ENCODE measurements at regions not wholly inside any gene's neighbourhood (a gene's known extent, or its start where the extent isn't known, plus 50 kb on each side); places are given as distances from the start of the nearest gene placed in this dataset.

DNA sequence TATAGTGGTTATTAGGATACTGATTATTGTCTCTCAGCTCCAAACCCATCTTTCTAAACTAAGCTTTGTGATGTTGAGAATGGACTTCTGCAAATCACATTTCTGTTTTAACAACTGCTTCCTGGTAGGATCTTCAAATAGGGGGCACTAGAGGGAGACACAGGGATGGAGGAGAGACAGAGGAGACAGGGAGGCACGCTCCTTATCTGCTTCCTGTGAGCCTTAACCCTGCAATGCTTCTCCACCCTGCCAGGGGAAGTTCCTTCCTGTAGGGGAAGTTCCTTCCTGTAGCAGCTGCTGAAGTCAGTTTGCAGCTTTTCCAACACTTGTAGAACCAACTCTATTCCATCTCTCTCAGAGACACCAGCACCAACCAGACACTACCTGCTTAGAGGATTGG is 847.2 kb downstream of the CCSER2 start:
- Histone ChIP-seq H3K27ac (ENCODE audit: low read depth) (no peak overlapping the region), H3K4me3 (ENCODE audit: low read depth, low read length) (no peak overlapping the region), H3K36me3 (ENCODE audit: insufficient read depth) (no peaks in the 10 kb centered on the region), H3K4me1 (ENCODE audit: insufficient read depth) (no peaks in the 10 kb centered on the region)
- WGBS = 21% methylated on average over 1 of the region's 1 CpG
- DNase-seq (ENCODE audit: extremely low spot score) = no peak

DNA sequence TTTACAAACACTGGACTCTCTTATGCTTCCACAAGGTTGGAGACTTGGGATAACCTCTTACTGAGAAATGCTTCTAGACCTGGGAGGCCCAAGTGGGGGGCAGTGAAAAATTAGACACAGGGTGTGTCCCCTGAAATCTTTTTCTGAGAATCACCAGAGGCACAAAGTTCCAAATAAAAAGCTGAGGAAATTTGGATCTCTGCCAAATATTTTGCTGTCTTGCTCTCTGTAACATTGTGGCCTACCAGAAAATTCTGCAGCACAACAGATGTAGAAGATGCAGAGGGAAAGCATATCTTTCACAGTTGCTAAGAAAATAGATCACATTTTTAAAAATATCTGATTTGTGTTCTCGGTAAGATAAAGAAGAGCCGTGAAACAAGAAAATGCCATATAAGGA is 849.4 kb downstream of the CCSER2 start:
- Histone ChIP-seq H3K27ac (ENCODE audit: low read depth) (no peak overlapping the region), H3K36me3 (ENCODE audit: insufficient read depth) (no peaks in the 10 kb centered on the region), H3K4me3 (ENCODE audit: low read depth, low read length) (no peak overlapping the region), H3K4me1 (ENCODE audit: insufficient read depth) (no peaks in the 10 kb centered on the region)
- DNase-seq (ENCODE audit: extremely low spot score) = no peak
- WGBS = 69% methylated on average over 2 of the region's 2 CpGs

DNA sequence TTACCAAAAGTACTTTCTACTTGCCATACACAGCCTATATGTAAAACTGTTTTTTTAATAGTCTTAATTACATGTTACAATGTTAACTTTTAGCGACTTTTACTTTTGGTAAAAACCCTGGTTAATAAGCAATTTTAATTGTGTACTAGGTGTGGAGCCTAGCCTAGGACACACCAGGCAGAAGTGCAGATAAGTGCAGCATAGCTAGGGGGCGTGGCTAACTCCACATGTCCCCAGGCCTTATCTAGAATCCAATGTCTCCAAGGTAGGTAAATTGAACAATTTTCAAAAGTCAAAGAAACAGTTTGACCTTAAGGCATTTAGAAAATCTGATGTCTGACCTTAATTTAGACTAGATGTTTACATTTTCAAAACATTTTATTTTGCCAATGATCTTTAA is 858.7 kb downstream of the CCSER2 start:
- no peak for DNase-seq (ENCODE audit: extremely low spot score)
- WGBS = 78% methylated on average over 2 of the region's 2 CpGs
- Histone ChIP-seq H3K4me1 (ENCODE audit: insufficient read depth) (no peaks in the 10 kb centered on the region), H3K27ac (ENCODE audit: low read depth) (no peak overlapping the region), H3K4me3 (ENCODE audit: low read depth, low read length) (no peak overlapping the region), H3K36me3 (ENCODE audit: insufficient read depth) (no peaks in the 10 kb centered on the region)

DNA sequence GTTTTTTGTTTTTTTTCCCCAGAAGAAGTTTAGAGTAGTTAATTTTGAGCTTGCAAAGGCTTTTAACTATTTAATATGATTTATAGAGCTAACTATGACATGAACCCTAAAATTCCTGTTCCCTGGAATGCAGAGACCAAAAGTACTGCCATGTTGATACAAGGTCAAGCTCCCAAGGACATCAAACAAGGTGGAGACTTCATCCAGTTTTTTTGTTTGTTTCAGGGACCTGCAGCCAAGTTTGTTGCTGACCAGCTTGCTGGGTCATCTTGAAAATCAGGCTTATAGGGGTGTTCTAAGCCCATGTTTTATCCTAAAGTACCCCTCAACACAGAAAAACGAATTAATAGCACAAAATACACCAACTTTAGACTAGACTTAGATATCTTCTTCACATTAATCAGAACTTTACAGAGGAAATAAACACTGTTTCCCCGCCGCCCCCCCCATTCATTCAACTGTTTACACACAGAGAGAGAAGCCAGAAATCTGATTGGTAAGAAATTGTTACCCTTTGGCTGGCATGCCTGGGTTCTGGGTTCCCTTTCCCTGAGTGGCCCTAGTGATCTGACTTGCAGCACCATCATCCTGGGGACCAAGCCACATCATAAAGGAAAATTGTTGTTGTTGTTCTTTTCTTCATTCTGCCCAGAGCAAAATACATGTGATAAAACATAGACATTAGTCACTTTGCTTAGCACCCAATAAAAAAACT is 860.5 kb downstream of the CCSER2 start:
- WGBS = 63% methylated on average over 3 of the region's 3 CpGs
- no peak for DNase-seq (ENCODE audit: extremely low spot score)
- Histone ChIP-seq H3K4me1 (ENCODE audit: insufficient read depth) (no peaks in the 10 kb centered on the region), H3K4me3 (ENCODE audit: low read depth, low read length) (no peak overlapping the region), H3K27ac (ENCODE audit: low read depth) (no peak overlapping the region), H3K36me3 (ENCODE audit: insufficient read depth) (no peaks in the 10 kb centered on the region)

DNA sequence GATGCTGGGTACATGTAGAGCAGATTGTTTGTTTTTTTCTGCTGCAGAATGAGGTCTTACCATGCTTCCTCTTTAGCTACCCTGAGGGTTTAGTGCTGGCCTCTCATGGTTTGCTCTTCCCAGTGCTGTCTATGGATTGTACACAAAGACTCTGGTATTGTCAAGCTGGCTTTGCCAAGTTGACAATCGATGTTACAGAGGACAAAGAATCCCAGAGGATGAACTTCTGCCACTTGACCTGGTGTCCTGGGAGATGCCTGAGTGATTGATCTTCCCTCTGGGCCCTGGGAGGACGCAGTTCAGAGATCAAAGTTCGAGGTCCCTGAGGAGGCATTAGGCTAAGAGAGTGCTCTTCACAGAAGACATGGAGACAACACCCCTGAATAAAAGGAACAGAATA is 865.4 kb downstream of the CCSER2 start:
- no peak overlapping the region for H3K27ac ChIP-seq (ENCODE audit: low read depth)
- DNase-seq (ENCODE audit: extremely low spot score) = no peak
- 60% methylated on average over 3 of the region's 3 CpGs for WGBS
- no peaks in the 10 kb centered on the region for H3K4me1 ChIP-seq (ENCODE audit: insufficient read depth)
- no peak overlapping the region for H3K4me3 ChIP-seq (ENCODE audit: low read depth, low read length)
- no peaks in the 10 kb centered on the region for H3K36me3 ChIP-seq (ENCODE audit: insufficient read depth)

DNA sequence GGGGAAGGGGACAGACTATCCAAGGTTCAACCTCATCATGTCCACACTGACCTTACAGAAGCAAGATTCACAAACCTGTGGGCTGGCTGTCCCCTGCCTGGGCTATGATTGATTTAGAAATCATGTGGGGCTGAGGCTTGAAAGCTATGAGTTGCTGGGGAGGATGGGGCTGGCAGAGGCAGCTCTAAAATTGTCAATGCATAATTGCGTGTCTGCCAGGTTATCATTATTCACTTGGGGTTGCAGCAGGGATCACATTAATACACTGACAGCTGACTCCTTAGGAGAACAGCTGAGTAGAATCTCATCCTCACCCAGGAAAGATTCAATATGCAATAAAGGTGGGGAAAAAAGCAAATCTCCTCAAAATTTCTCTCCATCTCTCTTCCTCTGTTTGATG is 866.3 kb downstream of the CCSER2 start:
- Histone ChIP-seq H3K4me1 (ENCODE audit: insufficient read depth) (no peaks in the 10 kb centered on the region), H3K36me3 (ENCODE audit: insufficient read depth) (no peaks in the 10 kb centered on the region), H3K27ac (ENCODE audit: low read depth) (no peak overlapping the region), H3K4me3 (ENCODE audit: low read depth, low read length) (no peak overlapping the region)
- WGBS = 87% methylated on average over 1 of the region's 1 CpG
- DNase-seq (ENCODE audit: extremely low spot score) = no peak

DNA sequence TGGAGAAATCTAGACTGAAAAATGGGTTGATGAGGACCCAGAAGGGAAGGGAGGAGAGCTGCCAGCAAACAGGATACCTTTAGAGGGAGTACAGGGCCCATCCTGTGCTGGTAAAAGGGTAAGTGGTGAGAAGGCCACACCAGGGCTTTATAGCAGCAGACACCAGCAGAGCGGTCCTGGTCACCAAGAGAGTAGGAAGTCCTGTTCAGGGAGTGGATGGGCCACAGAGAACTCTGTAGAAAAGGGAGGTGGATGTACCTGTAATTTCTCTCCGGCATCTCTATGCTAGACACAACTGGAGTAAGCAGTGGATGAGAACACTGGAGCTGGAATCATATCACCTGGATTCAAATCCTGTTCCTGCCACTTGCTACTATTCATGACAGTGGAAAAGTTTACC is 867.2 kb downstream of the CCSER2 start:
- no peak overlapping the region for H3K4me3 ChIP-seq (ENCODE audit: low read depth, low read length)
- no peaks in the 10 kb centered on the region for H3K36me3 ChIP-seq (ENCODE audit: insufficient read depth)
- no peaks in the 10 kb centered on the region for H3K4me1 ChIP-seq (ENCODE audit: insufficient read depth)
- H3K27ac ChIP-seq (ENCODE audit: low read depth) = no peak overlapping the region
- WGBS = 83% methylated on average over 2 of the region's 2 CpGs
- DNase-seq (ENCODE audit: extremely low spot score) = no peak

DNA sequence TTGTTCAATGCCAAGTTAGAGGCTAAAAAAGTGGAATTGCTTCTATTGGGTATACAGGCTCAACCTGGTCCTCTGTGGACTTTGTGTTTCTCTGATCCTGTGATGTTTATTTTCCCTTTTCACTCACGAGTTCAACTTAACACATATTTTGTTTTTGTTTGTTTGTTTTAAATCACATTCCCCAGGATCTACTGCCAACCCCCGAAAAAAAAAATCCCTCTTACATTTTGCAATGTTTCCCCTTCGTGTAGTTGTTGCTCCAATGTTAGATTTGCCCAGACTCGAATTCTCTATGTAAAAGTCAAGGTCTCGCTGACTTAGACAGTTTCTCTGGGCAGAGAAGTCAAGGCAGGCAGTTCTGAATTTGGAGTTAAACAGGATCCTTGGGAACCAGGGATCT is 876.4 kb downstream of the CCSER2 start:
- Histone ChIP-seq H3K4me3 (ENCODE audit: low read depth, low read length) (no peak overlapping the region), H3K4me1 (ENCODE audit: insufficient read depth) (no peaks in the 10 kb centered on the region), H3K27ac (ENCODE audit: low read depth) (no peak overlapping the region), H3K36me3 (ENCODE audit: insufficient read depth) (no peaks in the 10 kb centered on the region)
- DNase-seq (ENCODE audit: extremely low spot score) = no peak
- WGBS = 70% methylated on average over 5 of the region's 5 CpGs

DNA sequence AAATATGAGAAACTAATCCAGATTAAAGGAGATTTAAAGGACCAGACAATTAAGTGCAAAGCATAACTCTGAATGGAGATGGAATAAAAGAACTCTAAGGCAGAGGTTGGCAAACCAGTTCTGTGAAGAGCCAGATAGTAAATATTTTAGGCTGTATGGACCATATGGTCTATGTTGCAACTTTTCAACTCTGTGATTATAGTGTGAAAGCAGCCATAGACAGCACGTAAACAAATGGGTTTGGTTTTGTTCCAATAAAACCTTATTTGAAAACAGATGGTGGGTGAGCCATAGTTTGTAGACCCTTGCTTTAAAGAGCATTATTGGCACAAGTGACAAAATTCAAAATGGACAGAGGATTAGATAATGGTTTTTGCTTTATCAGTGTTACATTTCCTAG is 884.1 kb downstream of the CCSER2 start:
- Histone ChIP-seq H3K36me3 (ENCODE audit: insufficient read depth) (no peaks in the 10 kb centered on the region), H3K27ac (ENCODE audit: low read depth) (no peak overlapping the region), H3K4me1 (ENCODE audit: insufficient read depth) (no peaks in the 10 kb centered on the region), H3K4me3 (ENCODE audit: low read depth, low read length) (no peak overlapping the region)
- 31% methylated on average over 1 of the region's 1 CpG for WGBS
- no peak for DNase-seq (ENCODE audit: extremely low spot score)

DNA sequence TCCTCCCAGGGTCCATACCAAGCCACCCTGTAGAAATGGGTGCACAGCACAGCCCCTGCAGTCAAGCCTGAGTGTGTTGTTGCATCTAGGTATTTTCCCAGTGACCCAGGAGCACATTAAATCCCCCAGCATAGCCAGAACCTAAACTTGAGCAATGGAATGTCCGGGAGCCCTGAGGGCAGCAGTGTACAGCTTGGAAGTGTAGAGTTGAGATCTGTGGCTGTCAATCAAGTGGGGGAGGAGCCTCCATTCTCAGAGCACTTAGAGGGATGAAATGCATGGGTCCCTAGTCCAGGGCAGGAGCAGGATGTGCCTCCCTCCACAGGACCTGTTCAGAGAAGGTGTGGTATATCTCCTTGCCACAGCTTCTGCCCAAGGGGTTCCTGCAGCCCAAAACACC is 885.1 kb downstream of the CCSER2 start:
- no peak for DNase-seq (ENCODE audit: extremely low spot score)
- Histone ChIP-seq H3K4me1 (ENCODE audit: insufficient read depth) (no peaks in the 10 kb centered on the region), H3K4me3 (ENCODE audit: low read depth, low read length) (no peak overlapping the region), H3K27ac (ENCODE audit: low read depth) (no peak overlapping the region), H3K36me3 (ENCODE audit: insufficient read depth) (no peaks in the 10 kb centered on the region)
- WGBS = 83% methylated on average over 1 of the region's 1 CpG

DNA sequence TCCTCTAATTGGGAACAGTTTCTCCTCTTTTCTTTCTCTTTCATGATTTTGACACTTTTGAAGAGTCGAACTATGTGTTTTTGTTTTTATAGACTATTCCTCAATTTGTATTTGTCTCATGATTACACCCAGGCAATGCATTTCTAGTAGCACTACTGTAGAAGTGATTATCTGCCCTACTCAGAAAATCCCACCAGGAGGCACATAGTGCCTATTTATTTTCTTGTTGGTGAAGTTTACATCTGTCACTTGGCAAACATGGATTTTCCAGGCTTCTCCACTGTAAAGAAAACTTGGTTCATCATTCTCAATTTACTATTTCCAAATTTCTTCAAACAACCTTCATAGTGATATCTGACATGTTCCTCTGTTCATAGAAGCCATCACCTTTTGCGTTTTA is 893.9 kb downstream of the CCSER2 start:
- DNase-seq (ENCODE audit: extremely low spot score) = no peak

DNA sequence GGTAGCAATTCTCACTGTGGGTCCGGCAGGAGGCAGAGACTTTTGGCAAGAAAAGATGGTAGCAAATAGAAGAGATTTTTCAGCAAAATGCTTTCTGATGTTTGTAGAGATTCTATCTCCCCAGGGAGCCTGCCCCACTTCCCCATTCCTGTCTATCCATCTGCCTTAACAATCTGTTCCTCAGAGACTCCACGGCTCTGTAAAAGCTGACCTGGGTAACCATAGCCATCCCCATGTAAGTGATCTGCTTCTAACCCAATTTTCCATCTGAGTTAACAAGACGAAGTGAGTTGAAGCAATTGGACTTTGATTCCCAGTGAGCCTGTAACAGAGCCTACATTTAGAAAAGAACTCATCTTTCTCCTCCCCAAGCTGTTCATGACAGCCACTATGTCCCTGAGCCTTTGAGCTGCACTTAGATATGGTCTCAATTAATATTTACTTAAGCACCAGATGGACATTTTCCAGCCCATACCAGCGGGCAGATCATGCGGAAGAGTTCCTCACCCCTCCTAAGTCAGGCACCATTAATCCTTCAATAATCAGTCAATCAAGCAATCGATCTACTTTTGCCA is 896.1 kb downstream of the CCSER2 start:
- no peak for DNase-seq (ENCODE audit: extremely low spot score)
- Histone ChIP-seq H3K4me1 (ENCODE audit: insufficient read depth) (no peaks in the 10 kb centered on the region), H3K4me3 (ENCODE audit: low read depth, low read length) (no peak overlapping the region), H3K36me3 (ENCODE audit: insufficient read depth) (no peaks in the 10 kb centered on the region), H3K27ac (ENCODE audit: low read depth) (no peak overlapping the region)
- 68% methylated on average over 6 of the region's 6 CpGs for WGBS

More for the DNA sequence above, 893.9 kb downstream of the CCSER2 start:
- no peak overlapping the region for H3K27ac ChIP-seq (ENCODE audit: low read depth)
- WGBS = 80% methylated on average over 2 of the region's 2 CpGs
- H3K36me3 ChIP-seq (ENCODE audit: insufficient read depth) = no peaks in the 10 kb centered on the region
- H3K4me1 ChIP-seq (ENCODE audit: insufficient read depth) = no peaks in the 10 kb centered on the region
- no peak overlapping the region for H3K4me3 ChIP-seq (ENCODE audit: low read depth, low read length)

DNA sequence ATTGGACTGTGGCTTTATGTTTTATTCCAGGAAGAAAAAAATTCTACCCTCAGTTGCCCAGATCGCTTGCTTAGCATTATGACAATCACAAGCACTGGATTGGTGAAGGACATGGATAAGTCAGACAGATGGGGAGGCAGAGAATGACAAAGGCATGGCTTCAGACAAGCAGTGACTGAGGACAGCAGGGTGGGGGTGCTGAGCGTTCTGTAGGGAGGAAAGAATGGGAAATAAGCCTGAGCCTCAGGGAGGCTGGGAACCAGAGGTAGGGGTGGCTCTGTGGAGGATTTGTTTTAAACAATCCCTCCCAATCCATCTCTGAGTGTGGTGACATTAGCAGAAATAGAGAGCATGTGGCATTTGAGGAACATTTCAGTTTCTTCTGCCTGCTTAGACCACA is 896.9 kb downstream of the CCSER2 start:
- WGBS = 71% methylated on average over 2 of the region's 2 CpGs
- Histone ChIP-seq H3K4me1 (ENCODE audit: insufficient read depth) (no peaks in the 10 kb centered on the region), H3K27ac (ENCODE audit: low read depth) (no peak overlapping the region), H3K36me3 (ENCODE audit: insufficient read depth) (no peaks in the 10 kb centered on the region), H3K4me3 (ENCODE audit: low read depth, low read length) (no peak overlapping the region)
- no peak for DNase-seq (ENCODE audit: extremely low spot score)

DNA sequence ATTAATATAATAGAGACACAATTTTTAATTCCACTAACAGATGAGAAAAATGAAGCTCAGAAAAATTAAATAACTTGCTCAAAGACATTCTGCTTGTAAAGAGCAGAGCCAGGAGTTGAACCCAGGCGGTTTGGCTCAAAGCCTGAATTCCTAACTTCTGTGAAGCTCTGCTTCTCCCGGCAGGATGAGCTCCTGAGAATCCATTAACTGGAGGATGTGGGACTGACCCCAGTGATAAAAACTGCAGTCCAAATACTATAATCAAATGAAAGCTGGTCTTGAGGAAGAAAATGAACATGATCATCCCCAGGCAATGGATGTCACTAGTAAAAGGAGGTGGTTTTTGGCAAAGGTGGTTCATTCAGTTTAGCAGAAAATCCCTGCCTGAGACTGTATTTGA is 898.2 kb downstream of the CCSER2 start:
- DNase-seq (ENCODE audit: extremely low spot score) = no peak
- no peak overlapping the region for H3K27ac ChIP-seq (ENCODE audit: low read depth)
- H3K36me3 ChIP-seq (ENCODE audit: insufficient read depth) = no peaks in the 10 kb centered on the region
- WGBS = 28% methylated on average over 2 of the region's 2 CpGs
- H3K4me3 ChIP-seq (ENCODE audit: low read depth, low read length) = no peak overlapping the region
- no peaks in the 10 kb centered on the region for H3K4me1 ChIP-seq (ENCODE audit: insufficient read depth)

DNA sequence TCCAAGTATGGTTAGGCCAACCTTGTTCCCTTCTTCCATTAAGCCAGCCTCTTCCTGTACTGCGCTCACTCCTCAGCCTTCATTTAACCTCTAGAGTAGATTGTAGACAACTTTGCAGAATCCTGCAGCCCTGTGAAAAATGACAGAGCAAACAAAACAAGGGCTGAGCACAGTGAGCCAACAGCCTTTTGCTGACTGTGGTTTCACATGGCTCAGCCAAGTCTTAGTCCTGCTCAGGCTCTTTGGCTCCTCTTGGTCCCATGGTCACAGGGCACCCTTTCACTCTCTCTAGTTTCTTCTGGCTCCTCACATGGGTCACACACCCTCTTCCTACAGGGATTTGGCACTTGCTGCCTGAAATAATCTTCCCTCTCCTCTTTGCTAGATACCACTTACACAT is 900.3 kb downstream of the CCSER2 start:
- Histone ChIP-seq H3K36me3 (ENCODE audit: insufficient read depth) (no peaks in the 10 kb centered on the region), H3K4me3 (ENCODE audit: low read depth, low read length) (no peak overlapping the region), H3K4me1 (ENCODE audit: insufficient read depth) (no peaks in the 10 kb centered on the region), H3K27ac (ENCODE audit: low read depth) (no peak overlapping the region)
- 87% methylated on average over 1 of the region's 1 CpG for WGBS
- no peak for DNase-seq (ENCODE audit: extremely low spot score)

All from urinary bladder (tissue), 3 donors.